ENCODE measurements at regions not wholly inside any gene's neighbourhood (a gene's known extent, or its start where the extent isn't known, plus 50 kb on each side); places are given as distances from the start of the nearest gene placed in this dataset.

GRCh38 chr14:42565556-42565955, 958.9 kb downstream of the LRFN5 start:
- TF ChIP-seq CTCF (IDR thresholded peaks at IDR 0.05) (no peak), POLR2AphosphoS5 (IDR thresholded peaks at IDR 0.05) (no peak), POLR2A (IDR thresholded peaks at IDR 0.05; ENCODE audit: low read depth) (no peak), EP300 (IDR thresholded peaks at IDR 0.05) (no peak)
